ENCODE measurements at regions not wholly inside any gene's neighbourhood (a gene's known extent, or its start where the extent isn't known, plus 50 kb on each side); places are given as distances from the start of the nearest gene placed in this dataset.
"Not testable (repeated sequence)": the region's sequence is repeated elsewhere in the genome, so short reads cannot be mapped to it uniquely, and the experiment has no call there.

- H3K9ac ChIP-seq (ENCODE audit: low read depth, low read length) = no peak overlapping the region
These were observed 337.8 kb downstream of the ADAMTS20 start for GRCh38 chr12:43214166-43214565.

GRCh38 chr12:43213608-43214007, 338.4 kb downstream of the ADAMTS20 start:
- Histone ChIP-seq H3K27me3 (ENCODE audit: insufficient read depth, low read length) (no peaks in the 10 kb centered on the region), H3K4me1 (ENCODE audit: insufficient read depth, low read length) (no peaks in the 10 kb centered on the region)

More at GRCh38 chr12:43214166-43214565, 337.8 kb downstream of the ADAMTS20 start:
- no peaks in the 10 kb centered on the region for H3K4me1 ChIP-seq (ENCODE audit: insufficient read depth, low read length)
- no peaks in the 10 kb centered on the region for H3K27me3 ChIP-seq (ENCODE audit: insufficient read depth, low read length)
- no peak overlapping the region for H3K4me3 ChIP-seq (ENCODE audit: low read length)
- no peaks in the 10 kb centered on the region for H3K9me3 ChIP-seq (ENCODE audit: insufficient read depth, low read depth, low read length)
- no peak overlapping the region for H3K27ac ChIP-seq (ENCODE audit: low read length)
- H3K36me3 ChIP-seq (ENCODE audit: insufficient read depth, low read depth, low read length) = no peaks in the 10 kb centered on the region

GRCh38 chr12:43210485-43211192, 341.4 kb downstream of the ADAMTS20 start:
- Histone ChIP-seq H3K4me3 (ENCODE audit: low read length) (no peak overlapping the region), H3K9ac (ENCODE audit: low read depth, low read length) (no peak overlapping the region)

More at GRCh38 chr12:43213608-43214007, 338.4 kb downstream of the ADAMTS20 start:
- no peak overlapping the region for H3K9ac ChIP-seq (ENCODE audit: low read depth, low read length)
- no peak overlapping the region for H3K4me3 ChIP-seq (ENCODE audit: low read length)
- no peaks in the 10 kb centered on the region for H3K9me3 ChIP-seq (ENCODE audit: insufficient read depth, low read depth, low read length)
- H3K27ac ChIP-seq (ENCODE audit: low read length) = no peak overlapping the region
- no peaks in the 10 kb centered on the region for H3K36me3 ChIP-seq (ENCODE audit: insufficient read depth, low read depth, low read length)

GRCh38 chr12:43208627-43209026, 343.4 kb downstream of the ADAMTS20 start:
- Histone ChIP-seq H3K4me3 (ENCODE audit: low read length) (no peak overlapping the region), H3K27ac (ENCODE audit: low read length) (no peak overlapping the region), H3K27me3 (ENCODE audit: insufficient read depth, low read length) (no peaks in the 10 kb centered on the region), H3K36me3 (ENCODE audit: insufficient read depth, low read depth, low read length) (no peaks in the 10 kb centered on the region), H3K9me3 (ENCODE audit: insufficient read depth, low read depth, low read length) (no peaks in the 10 kb centered on the region), H3K4me1 (ENCODE audit: insufficient read depth, low read length) (no peaks in the 10 kb centered on the region), H3K9ac (ENCODE audit: low read depth, low read length) (no peak overlapping the region)

More at GRCh38 chr12:43210485-43211192, 341.4 kb downstream of the ADAMTS20 start:
- H3K27me3 ChIP-seq (ENCODE audit: insufficient read depth, low read length) = no peaks in the 10 kb centered on the region
- H3K36me3 ChIP-seq (ENCODE audit: insufficient read depth, low read depth, low read length) = no peaks in the 10 kb centered on the region
- no peak overlapping the region for H3K27ac ChIP-seq (ENCODE audit: low read length)
- H3K9me3 ChIP-seq (ENCODE audit: insufficient read depth, low read depth, low read length) = no peaks in the 10 kb centered on the region
- no peaks in the 10 kb centered on the region for H3K4me1 ChIP-seq (ENCODE audit: insufficient read depth, low read length)

- Histone ChIP-seq H3K27ac (ENCODE audit: low read length) (no peak overlapping the region), H3K9me3 (ENCODE audit: insufficient read depth, low read depth, low read length) (no peaks in the 10 kb centered on the region), H3K27me3 (ENCODE audit: insufficient read depth, low read length) (no peaks in the 10 kb centered on the region), H3K4me1 (ENCODE audit: insufficient read depth, low read length) (no peaks in the 10 kb centered on the region), H3K4me3 (ENCODE audit: low read length) (no peak overlapping the region), H3K9ac (ENCODE audit: low read depth, low read length) (no peak overlapping the region), H3K36me3 (ENCODE audit: insufficient read depth, low read depth, low read length) (no peaks in the 10 kb centered on the region)
These were observed 343.8 kb downstream of the ADAMTS20 start for GRCh38 chr12:43208221-43208620.

- Histone ChIP-seq H3K9me3 (ENCODE audit: insufficient read depth, low read depth, low read length) (no peaks in the 10 kb centered on the region), H3K4me1 (ENCODE audit: insufficient read depth, low read length) (no peaks in the 10 kb centered on the region), H3K36me3 (ENCODE audit: insufficient read depth, low read depth, low read length) (no peaks in the 10 kb centered on the region), H3K9ac (ENCODE audit: low read depth, low read length) (no peak overlapping the region), H3K4me3 (ENCODE audit: low read length) (no peak overlapping the region), H3K27me3 (ENCODE audit: insufficient read depth, low read length) (no peaks in the 10 kb centered on the region), H3K27ac (ENCODE audit: low read length) (no peak overlapping the region)
These were observed 345.6 kb downstream of the ADAMTS20 start for GRCh38 chr12:43206396-43206795.

- no peak overlapping the region for H3K9ac ChIP-seq (ENCODE audit: low read depth, low read length)
- no peak overlapping the region for H3K27ac ChIP-seq (ENCODE audit: low read length)
- no peaks in the 10 kb centered on the region for H3K36me3 ChIP-seq (ENCODE audit: insufficient read depth, low read depth, low read length)
- no peak overlapping the region for H3K4me3 ChIP-seq (ENCODE audit: low read length)
- H3K9me3 ChIP-seq (ENCODE audit: insufficient read depth, low read depth, low read length) = no peaks in the 10 kb centered on the region
- no peaks in the 10 kb centered on the region for H3K27me3 ChIP-seq (ENCODE audit: insufficient read depth, low read length)
- no peaks in the 10 kb centered on the region for H3K4me1 ChIP-seq (ENCODE audit: insufficient read depth, low read length)
These were observed 353.4 kb downstream of the ADAMTS20 start for GRCh38 chr12:43198608-43199007.

GRCh38 chr12:43196268-43196907, 355.6 kb downstream of the ADAMTS20 start:
- H3K9ac ChIP-seq (ENCODE audit: low read depth, low read length) = no peak overlapping the region
- H3K4me1 ChIP-seq (ENCODE audit: insufficient read depth, low read length) = no peaks in the 10 kb centered on the region
- H3K36me3 ChIP-seq (ENCODE audit: insufficient read depth, low read depth, low read length) = no peaks in the 10 kb centered on the region
- H3K4me3 ChIP-seq (ENCODE audit: low read length) = no peak overlapping the region
- H3K27ac ChIP-seq (ENCODE audit: low read length) = no peak overlapping the region
- no peaks in the 10 kb centered on the region for H3K27me3 ChIP-seq (ENCODE audit: insufficient read depth, low read length)
- no peaks in the 10 kb centered on the region for H3K9me3 ChIP-seq (ENCODE audit: insufficient read depth, low read depth, low read length)

- H3K27ac ChIP-seq (ENCODE audit: low read length); H3K27me3 ChIP-seq (ENCODE audit: insufficient read depth, low read length); H3K9me3 ChIP-seq (ENCODE audit: insufficient read depth, low read depth, low read length); H3K4me3 ChIP-seq (ENCODE audit: low read length); H3K4me1 ChIP-seq (ENCODE audit: insufficient read depth, low read length); H3K9ac ChIP-seq (ENCODE audit: low read depth, low read length); H3K36me3 ChIP-seq (ENCODE audit: insufficient read depth, low read depth, low read length): not testable (repeated sequence)
These were observed 358.9 kb downstream of the ADAMTS20 start for GRCh38 chr12:43193096-43193495.

GRCh38 chr12:43192442-43192841, 359.6 kb downstream of the ADAMTS20 start:
- not testable (repeated sequence) for H3K9ac ChIP-seq (ENCODE audit: low read depth, low read length); H3K27me3 ChIP-seq (ENCODE audit: insufficient read depth, low read length); H3K36me3 ChIP-seq (ENCODE audit: insufficient read depth, low read depth, low read length); H3K4me3 ChIP-seq (ENCODE audit: low read length); H3K27ac ChIP-seq (ENCODE audit: low read length); H3K4me1 ChIP-seq (ENCODE audit: insufficient read depth, low read length); H3K9me3 ChIP-seq (ENCODE audit: insufficient read depth, low read depth, low read length)

- Histone ChIP-seq H3K4me3 (ENCODE audit: low read length) (no peak overlapping the region), H3K27me3 (ENCODE audit: insufficient read depth, low read length) (no peaks in the 10 kb centered on the region), H3K27ac (ENCODE audit: low read length) (no peak overlapping the region), H3K9me3 (ENCODE audit: insufficient read depth, low read depth, low read length) (peaks cover 21% of the 10 kb centered on the region), H3K36me3 (ENCODE audit: insufficient read depth, low read depth, low read length) (no peaks in the 10 kb centered on the region), H3K4me1 (ENCODE audit: insufficient read depth, low read length) (no peaks in the 10 kb centered on the region), H3K9ac (ENCODE audit: low read depth, low read length) (no peak overlapping the region)
These were observed 371.8 kb downstream of the ADAMTS20 start for GRCh38 chr12:43180242-43180641.

GRCh38 chr12:43179486-43179885, 372.5 kb downstream of the ADAMTS20 start:
- Histone ChIP-seq H3K4me1 (ENCODE audit: insufficient read depth, low read length) (no peaks in the 10 kb centered on the region), H3K9ac (ENCODE audit: low read depth, low read length) (no peak overlapping the region), H3K36me3 (ENCODE audit: insufficient read depth, low read depth, low read length) (no peaks in the 10 kb centered on the region), H3K27me3 (ENCODE audit: insufficient read depth, low read length) (no peaks in the 10 kb centered on the region), H3K27ac (ENCODE audit: low read length) (no peak overlapping the region), H3K9me3 (ENCODE audit: insufficient read depth, low read depth, low read length) (peaks cover 21% of the 10 kb centered on the region), H3K4me3 (ENCODE audit: low read length) (no peak overlapping the region)
